GM12878 (cell line): ENCODE measurements at regions not wholly inside any gene's neighbourhood (a gene's known extent, or its start where the extent isn't known, plus 50 kb on each side); places are given as distances from the start of the nearest gene placed in this dataset.

ENCODE experiments used
- BCL3 ChIP-seq: IDR thresholded peaks from 2 replicates; pipeline ENCODE4 v1.6.1; 2011; ENCODE audit warnings: borderline replicate concordance, low read depth, mild to moderate bottlenecking, moderate library complexity, low read length; ENCODE audit not compliant: insufficient read depth, poor library complexity, severe bottlenecking
- BCLAF1 ChIP-seq: fragments of 450-650 bp; IDR thresholded peaks from 2 replicates; pipeline ENCODE4 v1.6.1; 2017; ENCODE audit warnings: antibody characterized with exemption, mild to moderate bottlenecking, moderate library complexity
- CBFB ChIP-seq: IDR thresholded peaks from 2 replicates; pipeline ENCODE4 v1.6.1; 2016; ENCODE audit warnings: antibody characterized with exemption, low read depth
- E2F4 ChIP-seq: IDR thresholded peaks from 2 replicates; pipeline ENCODE4 v1.6.1; 2012; ENCODE audit warnings: low read depth, low read length, improper control_type of control experiment
- E4F1 ChIP-seq: fragments of 450-650 bp; IDR thresholded peaks from 2 replicates; pipeline ENCODE4 v1.6.1; 2018; ENCODE audit warnings: borderline replicate concordance, mild to moderate bottlenecking; ENCODE audit not compliant: partially characterized antibody
- EP300 ChIP-seq, 2 experiments: fragments of 150-350 bp in 1 of 2; IDR thresholded peaks; 2 replicates each; pipeline ENCODE4 v1.6.1; 2011 to 2012; ENCODE audit warnings: low read depth in 2 of 2, low read length in 2 of 2, borderline replicate concordance in 1 of 2, improper control_type of control experiment in 1 of 2, inconsistent platforms in 1 of 2; ENCODE audit not compliant: control insufficient read depth in 1 of 2
- FOS ChIP-seq: IDR thresholded peaks from 3 replicates; pipeline ENCODE4 v1.6.1; 2011; ENCODE audit warnings: borderline replicate concordance; ENCODE audit not compliant: insufficient read length; ENCODE audit errors: extremely low read depth
- FOXK2 ChIP-seq: fragments of 450-650 bp; IDR thresholded peaks from 2 replicates; pipeline ENCODE4 v1.6.1; 2017; ENCODE audit warnings: mild to moderate bottlenecking, moderate library complexity
- GATAD2B ChIP-seq: fragments of 450-650 bp; conservative IDR thresholded peaks from 2 replicates; pipeline ENCODE4 v1.6.1; 2017; ENCODE audit warnings: low read depth, mild to moderate bottlenecking, moderate library complexity
- HDAC2 ChIP-seq: fragments of 200-600 bp; sonication (generic); IDR thresholded peaks from 2 replicates; pipeline ENCODE4 v1.6.1; 2017
- NFXL1 ChIP-seq: fragments of 450-650 bp; IDR thresholded peaks from 2 replicates; pipeline ENCODE4 v1.6.1; 2017; ENCODE audit warnings: antibody characterized with exemption, mild to moderate bottlenecking, borderline replicate concordance
- NR2F1 ChIP-seq: fragments of 450-650 bp; conservative IDR thresholded peaks from 2 replicates; pipeline ENCODE4 v1.6.1; 2017; ENCODE audit warnings: mild to moderate bottlenecking
- PAX8 ChIP-seq: fragments of 450-650 bp; IDR thresholded peaks from 2 replicates; pipeline ENCODE4 v1.6.1; 2017; ENCODE audit warnings: mild to moderate bottlenecking, moderate library complexity
- POLR2AphosphoS5 ChIP-seq: IDR thresholded peaks from 2 replicates; pipeline ENCODE4 v1.6.1; 2011; ENCODE audit warnings: mild to moderate bottlenecking, low read length, inconsistent platforms
- PRDM15 ChIP-seq: fragments of 450-650 bp; formaldehyde crosslinking; IDR thresholded peaks from 2 replicates; pipeline ENCODE4 v1.4.0; 2020; ENCODE audit warnings: mild to moderate bottlenecking, moderate library complexity
- SMAD5 ChIP-seq: IDR thresholded peaks from 2 replicates; pipeline ENCODE4 v1.6.1; 2016; ENCODE audit warnings: antibody characterized with exemption, low read depth
- TARDBP ChIP-seq: IDR thresholded peaks from 2 replicates; pipeline ENCODE4 v1.6.1; 2016; ENCODE audit warnings: borderline replicate concordance
- YY1 ChIP-seq: IDR thresholded peaks from 2 replicates; pipeline ENCODE4 v1.6.1; 2011; ENCODE audit warnings: low read depth, mild to moderate bottlenecking, low read length

- TF ChIP-seq BCL3 (peak; percentile 68), NFXL1 (no peak), NR2F1 (peak; percentile 98), FOS (no peak), FOXK2 (no peak), EP300 (IDR thresholded peaks at IDR 0.05; ENCODE audit: borderline replicate concordance in 1 of 2, control insufficient read depth in 1 of 2, low read depth in 2 of 2, low read length in 2 of 2) (peak in 1 of 2 experiments; percentile 18; a peak in 1 of 4 replicates), CBFB (no peak), BCLAF1 (no peak), HDAC2 (no peak), YY1 (no peak), E4F1 (no peak), PRDM15 (CRISPR knock-in tag) (no peak), PAX8 (no peak), E2F4 (no peak), TARDBP (no peak), SMAD5 (no peak), POLR2AphosphoS5 (no peak), GATAD2B (0 out of 2 replicates have a peak, but pooled peaks have one; percentile 2)
These were observed 119.8 kb upstream of the IRF2BP2 start (continued) for GRCh38 chr1:234729561-234730474.
